HG03342 (cell line): ENCODE measurements at regions not wholly inside any gene's neighbourhood (a gene's known extent, or its start where the extent isn't known, plus 50 kb on each side); places are given as distances from the start of the nearest gene placed in this dataset.

Experiments
- ATAC-seq: cut with Tn5 transposase; IDR thresholded peaks from one replicate; pipeline ENCODE4 v1.9.1; 2021; ENCODE audit warnings: mild to moderate bottlenecking, moderate library complexity; ENCODE audit not compliant: unreplicated experiment

DNA sequence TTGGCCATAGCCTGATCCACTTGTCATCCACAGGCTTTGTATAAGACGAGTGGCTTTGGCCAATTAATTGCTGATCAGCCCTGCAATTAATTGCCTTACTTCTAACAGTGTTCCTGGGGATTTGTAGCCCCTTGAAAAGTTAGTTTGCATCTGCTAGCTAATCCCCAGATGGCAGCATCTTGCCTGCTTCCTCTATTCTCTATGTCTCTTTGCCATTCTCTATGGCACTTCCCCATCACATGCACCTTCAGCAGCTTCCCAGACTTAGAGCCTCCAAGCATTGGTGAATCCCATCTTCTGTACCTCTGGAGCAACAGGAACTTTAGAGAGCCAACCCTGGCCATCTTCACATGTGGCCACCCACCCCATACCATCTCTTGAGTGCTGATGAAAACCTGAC, 197.0 kb upstream of the DMAC1 start:
- ATAC-seq: no peak

DNA sequence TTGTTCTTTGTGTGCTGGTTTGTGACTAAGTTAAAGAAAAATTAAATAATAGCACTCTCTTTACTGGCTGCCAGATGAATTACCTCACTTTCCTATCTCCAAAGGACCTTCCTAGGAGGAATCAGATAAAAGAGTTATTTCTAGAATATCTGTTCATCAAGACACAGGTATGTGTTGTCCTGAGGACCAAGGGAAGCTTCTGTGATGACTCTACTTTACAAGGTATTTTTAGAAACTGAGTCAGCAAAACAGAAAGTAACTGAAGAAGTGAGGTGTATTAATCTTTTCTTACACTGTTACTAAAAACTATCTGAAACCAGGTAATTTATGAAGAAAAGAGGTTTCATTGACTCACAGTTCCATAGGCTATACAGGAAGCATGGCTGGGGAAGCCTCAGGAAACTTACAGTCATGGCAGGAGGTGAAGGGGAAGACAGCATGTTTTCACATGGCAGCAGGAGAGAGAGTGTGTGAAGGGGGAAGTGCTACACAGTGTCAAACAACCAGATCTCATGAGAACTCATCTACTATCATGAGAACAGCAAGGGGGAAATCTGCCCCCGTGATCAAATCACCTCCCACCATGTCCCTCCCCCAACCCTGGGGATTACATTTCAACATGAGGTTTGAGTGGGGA, 189.2 kb upstream of the DMAC1 start:
- ATAC-seq: no peak

DNA sequence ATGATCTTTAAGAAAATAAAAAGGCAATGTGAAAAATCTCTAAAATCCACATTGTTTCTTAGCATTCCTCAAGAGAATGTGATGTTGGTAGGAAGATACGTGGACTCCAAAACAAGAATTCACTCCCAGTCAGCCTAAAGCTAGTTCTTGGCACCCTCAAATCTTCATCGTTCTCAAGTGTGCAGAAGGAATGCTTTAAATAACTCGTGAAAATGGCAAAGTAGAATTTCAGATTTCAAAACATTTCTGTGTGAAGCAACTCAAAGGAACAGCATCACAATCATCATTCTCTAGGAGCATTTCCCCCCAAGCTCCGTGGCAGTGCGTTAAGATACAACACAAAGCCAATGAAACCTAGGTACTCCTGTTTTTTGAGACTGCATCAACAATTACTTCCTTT, 185.1 kb upstream of the DMAC1 start:
- no peak for ATAC-seq

DNA sequence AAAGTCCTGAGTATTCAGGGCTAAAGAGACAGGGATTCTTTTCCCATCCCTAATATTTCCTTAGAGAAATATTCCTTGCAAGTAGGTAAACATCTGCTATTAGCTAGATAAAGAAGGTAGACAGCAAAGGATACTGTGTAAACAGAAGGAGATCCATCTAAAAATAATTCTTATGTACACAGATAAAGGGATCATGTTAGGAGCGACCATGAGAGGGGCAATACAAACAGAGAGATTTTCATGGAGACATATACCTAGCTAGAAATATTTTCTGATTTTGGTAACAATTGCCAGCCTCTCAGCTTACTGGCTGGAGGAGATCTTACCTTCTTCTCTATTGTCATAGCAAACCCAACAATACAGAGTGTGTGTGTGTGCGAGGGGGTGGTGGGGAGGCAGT, 184.6 kb upstream of the DMAC1 start:
- ATAC-seq: no peak

DNA sequence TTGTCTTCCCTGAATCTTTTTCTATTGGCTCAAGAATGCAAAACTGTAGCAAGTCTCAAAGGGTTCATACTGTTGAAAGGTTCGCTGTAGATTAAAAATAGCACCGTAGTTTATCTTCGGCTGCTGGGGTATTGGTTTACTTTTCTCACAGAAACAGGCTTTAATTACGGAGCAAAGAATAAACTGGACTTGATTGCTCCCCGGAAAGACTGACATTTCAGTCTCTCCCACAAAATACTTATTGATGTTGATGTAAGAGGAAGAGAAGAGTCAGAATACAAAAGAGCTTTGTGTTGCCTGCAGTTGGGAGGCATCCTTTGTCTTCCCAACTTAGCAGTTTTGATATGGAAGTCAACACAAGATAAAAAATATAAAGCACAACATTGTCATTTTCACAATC, 183.9 kb upstream of the DMAC1 start:
- ATAC-seq: no peak

DNA sequence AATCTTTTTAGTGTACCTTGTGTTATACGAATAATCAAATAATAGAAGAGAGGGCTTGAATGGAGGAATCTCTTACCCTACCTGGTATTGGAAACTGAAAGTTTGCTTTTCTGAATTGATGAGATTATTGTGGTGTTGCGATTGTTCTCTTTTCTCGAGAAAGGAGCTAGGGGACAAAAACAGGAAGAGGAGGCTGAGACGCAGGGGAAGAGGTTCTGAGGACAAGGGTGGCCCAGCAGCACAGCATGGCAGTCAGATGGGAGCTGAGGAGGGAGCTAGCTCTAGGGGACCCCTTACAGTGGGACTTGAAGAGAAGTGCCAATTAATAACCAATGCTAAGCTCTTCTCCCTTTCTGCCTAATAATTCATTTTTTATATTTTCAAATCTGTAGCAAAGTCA, 183.3 kb upstream of the DMAC1 start:
- no peak for ATAC-seq

DNA sequence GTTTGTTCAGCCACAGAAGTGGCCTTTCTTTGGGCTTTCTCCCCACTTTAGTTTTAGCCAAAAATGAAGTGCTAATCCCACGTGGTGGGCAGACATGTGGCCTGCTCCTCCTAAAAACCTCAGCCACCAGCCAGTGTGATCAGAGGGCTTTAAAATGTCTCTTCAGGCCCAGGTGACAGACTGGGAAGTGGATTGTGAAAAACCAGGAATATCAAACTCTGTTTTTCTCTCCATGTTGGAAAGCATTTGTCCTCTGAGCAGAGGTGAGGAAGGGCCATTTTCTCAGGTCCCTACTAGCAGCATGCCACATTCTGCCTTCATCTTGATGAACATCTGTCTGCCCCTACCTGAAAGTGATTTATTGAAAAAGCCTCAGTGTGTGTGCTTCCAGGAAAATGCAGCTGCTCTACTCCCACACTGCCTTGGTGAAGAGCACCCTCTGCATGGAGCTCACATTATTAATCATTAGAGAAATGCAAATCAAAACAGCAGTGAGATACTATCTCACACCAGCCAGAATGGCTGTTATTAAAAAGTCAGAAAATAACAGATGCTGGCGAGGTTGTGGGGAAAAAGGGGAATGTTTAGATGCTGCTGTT, 181.2 kb upstream of the DMAC1 start:
- no peak for ATAC-seq

DNA sequence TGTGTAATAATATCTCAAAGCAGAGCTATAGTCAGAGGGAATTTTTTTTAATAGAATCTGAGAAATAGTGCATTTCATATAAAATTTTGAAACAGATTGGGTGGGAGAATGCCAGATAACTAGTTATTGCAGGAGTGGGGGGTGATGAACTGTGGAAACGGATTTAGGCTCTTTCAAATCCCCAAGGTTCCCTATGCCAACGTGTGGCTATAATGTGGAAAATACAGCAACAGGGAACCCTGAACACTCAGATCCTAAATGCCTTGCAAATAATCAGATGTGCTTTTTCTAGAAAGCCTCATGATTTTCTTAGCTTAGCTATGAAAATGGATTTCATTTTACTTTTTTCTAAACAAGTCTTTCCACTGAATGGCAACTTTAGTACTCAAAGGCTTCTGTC, 180.5 kb upstream of the DMAC1 start:
- ATAC-seq: no peak

DNA sequence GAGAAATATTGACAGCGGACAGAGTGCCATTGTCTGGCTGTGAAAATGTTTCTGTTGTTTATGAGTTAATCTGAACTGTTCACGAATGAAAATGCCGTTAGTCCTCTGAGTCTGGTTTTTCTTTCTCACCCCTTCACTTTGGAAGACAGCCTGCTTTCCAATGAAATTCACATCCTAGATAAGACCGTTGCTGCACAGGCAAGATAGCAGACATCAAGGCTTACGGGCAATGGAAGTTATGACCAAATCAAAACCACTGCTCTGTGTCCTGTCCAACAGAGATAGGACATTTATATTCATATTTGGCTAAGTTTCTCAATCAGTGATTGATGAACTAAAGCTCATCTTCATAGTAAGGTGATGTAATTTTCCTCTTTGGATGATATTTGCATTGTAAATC, 180.0 kb upstream of the DMAC1 start:
- no peak for ATAC-seq

DNA sequence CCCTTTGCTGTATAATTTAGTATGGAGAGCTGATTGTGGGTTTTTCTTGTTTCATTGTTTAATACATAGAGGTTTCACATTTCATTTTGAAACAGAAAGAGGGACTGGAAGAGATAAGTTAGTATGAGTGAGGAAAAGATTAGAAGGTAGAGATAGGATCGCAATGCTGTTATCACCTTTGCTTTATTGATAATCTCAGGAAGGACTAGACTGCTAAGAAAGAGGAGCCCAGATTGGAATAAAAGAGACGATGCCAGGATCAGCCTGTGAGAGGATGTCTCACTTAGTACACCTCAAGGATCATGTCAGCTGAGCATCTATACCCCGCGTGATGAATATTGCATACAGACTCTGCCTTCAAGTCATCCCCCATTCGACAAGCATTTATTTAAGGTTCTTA, 178.0 kb upstream of the DMAC1 start:
- no peak for ATAC-seq

DNA sequence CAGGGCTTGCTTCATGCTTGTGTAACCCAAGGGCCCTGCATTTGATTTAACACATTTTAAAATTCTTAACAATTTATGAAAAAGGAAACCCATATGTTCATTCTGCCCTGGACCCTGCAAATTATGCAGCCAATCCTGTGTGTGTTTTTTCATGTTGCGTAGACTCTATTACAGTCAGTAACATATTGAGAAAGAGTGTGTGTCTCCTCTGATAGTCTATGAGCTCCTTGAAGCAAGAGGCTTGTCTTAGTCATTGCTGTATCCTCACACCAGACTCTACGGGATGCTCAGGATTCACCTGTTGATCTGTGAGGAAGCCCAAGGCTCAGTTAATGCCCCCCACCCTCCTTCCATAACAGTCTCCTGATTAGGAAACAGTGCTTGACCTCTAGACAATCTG, 177.3 kb upstream of the DMAC1 start:
- no peak for ATAC-seq

DNA sequence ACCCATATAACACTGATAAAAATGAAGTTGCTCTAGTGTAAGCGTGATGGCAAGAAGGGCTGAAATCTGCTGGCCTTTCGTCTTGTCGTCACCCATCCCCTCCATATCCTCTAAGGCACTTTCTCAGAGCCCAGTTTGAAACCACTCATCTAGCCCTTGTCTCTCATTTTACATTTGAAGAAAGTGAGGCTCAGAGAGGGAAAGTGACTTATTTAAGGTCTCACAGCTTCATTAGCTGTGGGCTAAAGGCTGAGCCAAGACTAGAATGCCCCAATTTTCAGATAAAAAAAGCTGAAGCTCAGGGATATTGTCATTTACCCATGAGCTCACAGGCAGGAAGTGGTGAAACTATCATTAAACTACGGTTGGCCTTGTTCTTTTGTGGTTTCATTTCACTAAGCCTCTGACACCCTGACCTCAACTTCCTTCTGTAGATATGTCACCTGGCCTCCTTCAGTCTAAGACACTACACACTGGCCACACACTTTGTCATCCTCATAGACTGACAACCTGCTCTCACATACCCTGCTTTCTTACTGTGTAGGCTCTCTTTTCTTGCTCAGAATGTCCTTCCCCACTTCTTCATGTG, 176.7 kb upstream of the DMAC1 start:
- peak; percentile 98 for ATAC-seq

DNA sequence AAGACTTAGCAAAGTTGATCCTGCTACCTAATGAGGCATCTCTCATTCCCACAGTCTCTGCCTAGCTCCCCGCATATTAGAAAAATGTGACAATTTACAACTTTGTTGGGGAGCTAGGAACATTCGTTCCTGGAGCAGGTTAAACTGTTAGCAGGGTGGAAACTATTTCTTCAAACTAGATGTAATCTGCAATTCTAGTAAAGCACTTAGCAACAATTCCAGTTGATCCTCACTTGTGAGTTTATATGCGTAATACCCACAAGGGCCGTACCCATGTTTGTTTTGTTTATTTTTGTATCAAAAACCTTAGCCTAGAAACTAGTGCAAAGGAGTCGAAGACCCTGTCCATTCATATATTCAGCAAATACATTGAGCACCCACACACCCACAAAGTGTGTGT, 175.8 kb upstream of the DMAC1 start:
- no peak for ATAC-seq

DNA sequence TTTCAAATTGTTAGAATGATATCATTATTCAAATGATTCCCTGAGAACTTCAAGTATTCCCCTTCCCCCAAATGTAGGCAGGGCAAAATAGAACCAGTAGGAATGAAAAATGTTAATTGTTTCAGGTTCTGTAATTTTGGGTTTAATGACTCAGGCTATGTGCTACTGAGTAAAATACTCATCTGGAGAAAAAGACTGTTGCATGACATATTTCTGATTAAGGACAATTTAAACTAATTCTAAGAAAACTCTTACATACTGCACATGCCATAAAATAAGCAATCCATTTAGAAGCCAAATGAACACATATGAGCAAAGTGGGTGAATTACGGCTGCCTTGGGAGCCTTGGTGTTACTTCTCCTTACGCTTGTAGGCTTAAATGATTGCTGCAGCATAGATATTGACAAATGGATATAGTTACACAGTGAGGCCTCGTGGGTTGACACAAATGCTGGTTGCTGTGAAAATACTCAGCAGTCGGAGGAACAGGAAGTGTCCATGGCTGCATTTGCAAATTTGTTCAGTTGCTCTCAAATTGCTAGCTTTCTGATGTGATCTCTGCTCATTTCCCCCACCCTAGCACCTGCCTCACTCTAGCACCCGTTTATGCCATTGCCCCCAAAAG, 174.9 kb upstream of the DMAC1 start:
- ATAC-seq: peak; percentile 25

DNA sequence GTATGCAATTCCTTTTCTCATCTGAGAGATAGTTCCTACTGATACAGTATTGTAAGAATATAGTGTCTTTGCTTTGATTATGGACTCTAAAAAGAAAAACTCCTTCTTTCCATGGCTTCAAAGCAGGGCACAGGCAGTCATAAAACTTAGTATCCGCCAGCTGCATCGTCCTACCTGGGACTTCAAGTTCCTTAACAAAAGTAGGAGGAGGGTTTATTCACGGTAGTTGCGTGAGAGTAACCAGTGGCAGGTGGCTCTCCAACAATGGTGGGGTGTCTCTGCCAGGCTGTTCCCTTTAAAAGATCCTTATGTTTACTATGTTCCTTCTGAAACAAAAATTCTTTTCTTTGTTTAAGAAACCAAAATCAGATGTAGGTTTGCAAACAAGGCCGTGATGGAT, 173.5 kb upstream of the DMAC1 start:
- ATAC-seq: no peak

DNA sequence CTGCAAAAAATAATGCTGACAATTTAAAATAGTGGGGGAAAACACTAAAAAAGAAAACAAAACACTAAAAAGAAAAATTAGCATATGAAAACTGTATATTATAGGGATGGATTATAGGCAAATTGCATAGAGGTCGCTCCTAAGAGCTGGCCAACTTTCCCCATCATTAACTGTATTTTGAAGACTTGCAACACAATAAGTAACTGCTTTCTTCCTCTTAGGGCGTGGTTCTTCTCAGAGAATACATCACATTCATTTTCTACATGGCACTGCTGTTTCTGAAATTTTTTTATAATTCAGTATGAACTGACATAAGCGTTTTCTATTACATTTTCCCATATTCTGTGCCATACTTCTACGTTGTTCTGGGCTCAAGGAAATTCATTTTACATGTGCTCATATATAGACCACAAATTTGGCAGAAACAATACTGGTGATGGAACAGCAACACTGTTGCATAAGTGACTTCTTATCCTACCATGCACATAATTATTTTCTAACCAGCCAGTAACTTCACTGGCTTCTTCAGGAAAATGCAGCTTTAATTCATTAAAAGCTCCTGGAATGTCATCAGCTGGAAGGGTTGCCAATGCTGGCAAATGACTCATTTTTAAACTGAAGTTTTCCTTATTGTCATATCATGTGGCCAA, 171.2 kb upstream of the DMAC1 start:
- no peak for ATAC-seq

DNA sequence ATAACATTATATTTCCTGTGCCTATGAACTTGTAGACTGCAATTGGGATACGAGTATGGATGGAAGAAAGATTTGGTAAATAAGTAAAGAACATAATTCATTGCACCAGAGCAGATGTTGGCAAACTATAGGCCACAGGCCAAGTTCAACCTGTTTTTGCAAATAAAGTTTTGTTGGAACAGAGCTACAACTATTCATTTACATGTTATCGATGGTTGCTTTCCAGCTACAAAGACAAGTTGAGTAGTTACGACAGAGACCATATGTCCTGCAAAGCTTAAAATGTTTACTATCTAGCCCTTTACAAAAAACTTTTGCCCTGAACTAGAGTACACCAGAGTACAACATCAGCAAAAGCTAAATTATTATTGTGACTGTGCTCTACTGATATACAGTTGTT, 169.1 kb upstream of the DMAC1 start:
- no peak for ATAC-seq

DNA sequence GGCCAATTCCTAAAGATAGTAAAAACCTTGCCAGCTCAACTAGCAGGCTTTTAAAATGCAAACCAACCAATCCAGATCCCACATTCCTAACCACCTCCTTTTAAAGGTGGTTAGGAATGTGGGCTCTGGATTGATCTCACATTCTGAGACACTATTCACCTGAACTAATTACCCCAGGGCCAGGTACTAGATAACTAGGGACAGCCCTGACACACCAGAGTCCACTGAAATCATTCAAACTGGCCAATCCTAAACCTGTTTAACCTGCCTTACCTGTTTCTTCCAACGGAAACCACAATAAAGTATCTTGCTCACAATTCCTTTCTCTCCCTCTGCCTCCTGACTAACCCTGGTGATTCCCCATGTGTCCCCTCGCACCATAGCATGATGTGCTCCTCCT, 168.3 kb upstream of the DMAC1 start:
- ATAC-seq: no peak

DNA sequence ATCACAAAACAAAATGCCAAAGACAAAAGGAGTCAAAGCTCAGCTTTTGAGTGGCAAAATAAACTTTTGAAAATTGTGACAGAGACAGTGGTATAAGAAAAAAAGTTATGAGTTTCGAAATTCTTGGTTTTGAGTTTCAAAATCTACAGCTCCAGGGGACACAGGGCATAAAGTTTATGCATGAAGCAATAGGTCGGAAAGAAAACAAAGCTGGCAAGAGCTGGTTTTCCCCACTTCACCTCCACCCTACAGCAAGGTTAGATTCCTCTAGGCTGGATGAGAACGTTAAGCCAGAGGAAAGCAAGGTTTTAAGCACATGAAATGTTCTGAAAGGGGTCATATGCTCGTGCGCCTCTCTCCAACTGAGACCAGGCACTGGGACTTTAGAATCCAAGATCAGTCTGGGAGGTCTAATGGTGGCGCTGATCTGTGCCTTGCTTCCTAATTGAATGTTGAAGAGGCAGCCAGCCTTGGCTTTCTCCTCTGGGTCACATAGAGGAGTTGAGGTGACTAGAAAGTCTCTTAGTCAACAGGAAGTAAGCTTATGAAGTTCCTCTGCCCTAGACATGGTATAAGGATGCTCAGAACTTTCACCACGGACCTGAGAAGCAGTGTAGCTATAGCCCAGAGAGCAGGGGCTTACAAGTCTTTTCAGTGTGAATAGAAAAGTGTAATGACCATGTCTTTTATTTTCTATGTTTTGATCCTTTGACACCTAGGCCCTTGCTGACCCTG, 167.7 kb upstream of the DMAC1 start:
- no peak for ATAC-seq

DNA sequence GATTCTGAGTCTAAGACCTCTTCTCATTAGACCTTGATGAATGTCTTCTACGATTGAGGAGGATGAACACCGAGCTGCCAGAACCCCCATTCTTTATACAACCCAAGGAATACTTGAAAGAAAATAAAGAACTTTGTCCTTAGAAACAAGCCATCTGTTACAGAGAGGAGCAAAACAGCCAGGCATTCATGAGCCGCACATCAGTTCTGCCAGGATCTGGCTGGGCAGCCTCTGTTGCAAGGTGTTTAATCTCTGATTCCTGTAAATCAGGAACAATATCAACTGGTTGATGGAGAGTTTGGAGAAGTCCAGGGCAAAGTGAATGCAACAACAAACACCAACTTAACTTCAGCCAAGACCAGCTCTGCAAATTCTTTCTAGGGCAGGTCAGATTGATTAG, 165.5 kb upstream of the DMAC1 start:
- ATAC-seq: no peak

DNA sequence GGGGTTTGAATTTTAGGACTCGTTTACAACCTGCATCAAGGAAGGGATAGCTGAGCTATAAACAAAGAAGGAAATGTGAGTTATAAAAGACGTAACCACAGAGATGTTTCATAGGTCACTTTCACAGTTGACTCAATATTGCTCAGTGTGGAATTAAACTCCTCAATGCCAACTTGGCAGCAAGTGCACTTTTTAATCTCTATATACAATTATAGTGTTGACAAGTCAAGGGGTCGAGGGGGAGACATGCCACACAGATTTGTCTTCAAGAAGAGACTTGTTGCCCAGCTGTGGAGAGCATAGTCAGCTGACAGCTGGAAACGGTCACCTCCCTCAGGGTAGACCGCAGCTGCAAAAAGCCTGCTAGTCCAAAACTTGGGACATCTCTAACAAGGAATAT, 163.4 kb upstream of the DMAC1 start:
- ATAC-seq: no peak
